HL-60 (cell line): ENCODE measurements at regions not wholly inside any gene's neighbourhood (a gene's known extent, or its start where the extent isn't known, plus 50 kb on each side); places are given as distances from the start of the nearest gene placed in this dataset.

Experiments used
- DNase-seq, 2 experiments: peaks; one replicate each; pipeline ENCODE4 v3.0.0-alpha.2; 2010 to 2020; ENCODE audit warnings: low read depth in 1 of 2, low spot score in 1 of 2
- H3K27ac ChIP-seq: fragments of 250-450 bp; sonication (Bioruptor Pico); replicated peaks from 2 replicates; pipeline ENCODE4 v1.5.1; 2020; ENCODE audit warnings: mild to moderate bottlenecking, moderate library complexity
- H3K27me3 ChIP-seq: fragments of 250-450 bp; sonication (Bioruptor Pico); 2 replicates; pipeline ENCODE4 v1.5.1; 2021; ENCODE audit warnings: mild to moderate bottlenecking, moderate library complexity; ENCODE audit not compliant: insufficient read depth, poor library complexity, severe bottlenecking
- H3K4me3 ChIP-seq: replicated peaks from 2 replicates; pipeline ENCODE4 v1.5.1; 2011; ENCODE audit warnings: mild to moderate bottlenecking, control low read depth, low read length; ENCODE audit not compliant: insufficient read depth
- GABPA ChIP-seq: IDR thresholded peaks from 2 replicates; pipeline ENCODE4 v1.6.1; 2012; ENCODE audit warnings: low read depth
- POLR2AphosphoS5 ChIP-seq: IDR thresholded peaks from 2 replicates; pipeline ENCODE4 v1.6.1; 2012; ENCODE audit warnings: low read depth
- REST ChIP-seq: IDR thresholded peaks from 2 replicates; pipeline ENCODE4 v1.6.1; 2012; ENCODE audit warnings: low read depth; ENCODE audit not compliant: insufficient replicate concordance
- SPI1 ChIP-seq: IDR thresholded peaks from 2 replicates; pipeline ENCODE4 v1.6.1; 2012; ENCODE audit warnings: low read depth, mild to moderate bottlenecking, borderline replicate concordance
- TF ChIP-seq, protein P1 (sequence below): IDR thresholded peaks from one replicate; pipeline ENCODE4 v1.5.1; 2011; ENCODE audit warnings: low read length, control low read depth, inconsistent platforms; ENCODE audit not compliant: insufficient read depth

- TF ChIP-seq POLR2AphosphoS5 (no peak), REST (no peak), SPI1 (no peak), GABPA (no peak)
- TF ChIP-seq, protein P1, sequence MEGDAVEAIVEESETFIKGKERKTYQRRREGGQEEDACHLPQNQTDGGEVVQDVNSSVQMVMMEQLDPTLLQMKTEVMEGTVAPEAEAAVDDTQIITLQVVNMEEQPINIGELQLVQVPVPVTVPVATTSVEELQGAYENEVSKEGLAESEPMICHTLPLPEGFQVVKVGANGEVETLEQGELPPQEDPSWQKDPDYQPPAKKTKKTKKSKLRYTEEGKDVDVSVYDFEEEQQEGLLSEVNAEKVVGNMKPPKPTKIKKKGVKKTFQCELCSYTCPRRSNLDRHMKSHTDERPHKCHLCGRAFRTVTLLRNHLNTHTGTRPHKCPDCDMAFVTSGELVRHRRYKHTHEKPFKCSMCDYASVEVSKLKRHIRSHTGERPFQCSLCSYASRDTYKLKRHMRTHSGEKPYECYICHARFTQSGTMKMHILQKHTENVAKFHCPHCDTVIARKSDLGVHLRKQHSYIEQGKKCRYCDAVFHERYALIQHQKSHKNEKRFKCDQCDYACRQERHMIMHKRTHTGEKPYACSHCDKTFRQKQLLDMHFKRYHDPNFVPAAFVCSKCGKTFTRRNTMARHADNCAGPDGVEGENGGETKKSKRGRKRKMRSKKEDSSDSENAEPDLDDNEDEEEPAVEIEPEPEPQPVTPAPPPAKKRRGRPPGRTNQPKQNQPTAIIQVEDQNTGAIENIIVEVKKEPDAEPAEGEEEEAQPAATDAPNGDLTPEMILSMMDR: no peak
- DNase-seq: no peak
- Histone ChIP-seq H3K27me3 (peaks cover 5% of the 10 kb centered on the region), H3K27ac (no peak overlapping the region), H3K4me3 (no peak overlapping the region)
Observed at GRCh38 chr10:63862860-63863259, 341.7 kb downstream of the REEP3 start.

- TF ChIP-seq REST: no peak
- TF ChIP-seq SPI1: no peak
- TF ChIP-seq GABPA: no peak
- TF ChIP-seq POLR2AphosphoS5: no peak
- TF ChIP-seq, protein P1: no peak
- no peak overlapping the region for H3K4me3 ChIP-seq
Observed at GRCh38 chr10:63865210-63865609, 344.0 kb downstream of the REEP3 start.

GRCh38 chr10:63866075-63866746 is 345.0 kb downstream of the REEP3 start:
- H3K27ac ChIP-seq: no peak overlapping the region
- peaks cover 5% of the 10 kb centered on the region for H3K27me3 ChIP-seq
- no peak for TF ChIP-seq SPI1
- TF ChIP-seq, protein P1: peak; percentile 92
- DNase-seq: peak in 1 of 2 experiments; percentile 46
- H3K4me3 ChIP-seq: no peak overlapping the region

More at GRCh38 chr10:63865210-63865609, 344.0 kb downstream of the REEP3 start:
- H3K27me3 ChIP-seq: peaks cover 5% of the 10 kb centered on the region
- no peak for DNase-seq
- H3K27ac ChIP-seq: no peak overlapping the region

- no peak for DNase-seq
- no peak overlapping the region for H3K4me3 ChIP-seq
Observed at GRCh38 chr10:63866747-63867140, 345.5 kb downstream of the REEP3 start.

More at GRCh38 chr10:63866747-63867140, 345.5 kb downstream of the REEP3 start:
- no peak overlapping the region for H3K27ac ChIP-seq
- no peak for TF ChIP-seq GABPA
- TF ChIP-seq, protein P1: peak; percentile 9
- no peak for TF ChIP-seq POLR2AphosphoS5
- peaks cover 5% of the 10 kb centered on the region for H3K27me3 ChIP-seq
